GM19035 (cell line): ENCODE measurements at regions not wholly inside any gene's neighbourhood (a gene's known extent, or its start where the extent isn't known, plus 50 kb on each side); places are given as distances from the start of the nearest gene placed in this dataset.
"Not testable (repeated sequence)": the region's sequence is repeated elsewhere in the genome, so short reads cannot be mapped to it uniquely, and the experiment has no call there.

Experiments used
- ATAC-seq: cut with Tn5 transposase; IDR thresholded peaks from one replicate; pipeline ENCODE4 v1.9.1; 2021; ENCODE audit not compliant: unreplicated experiment

DNA sequence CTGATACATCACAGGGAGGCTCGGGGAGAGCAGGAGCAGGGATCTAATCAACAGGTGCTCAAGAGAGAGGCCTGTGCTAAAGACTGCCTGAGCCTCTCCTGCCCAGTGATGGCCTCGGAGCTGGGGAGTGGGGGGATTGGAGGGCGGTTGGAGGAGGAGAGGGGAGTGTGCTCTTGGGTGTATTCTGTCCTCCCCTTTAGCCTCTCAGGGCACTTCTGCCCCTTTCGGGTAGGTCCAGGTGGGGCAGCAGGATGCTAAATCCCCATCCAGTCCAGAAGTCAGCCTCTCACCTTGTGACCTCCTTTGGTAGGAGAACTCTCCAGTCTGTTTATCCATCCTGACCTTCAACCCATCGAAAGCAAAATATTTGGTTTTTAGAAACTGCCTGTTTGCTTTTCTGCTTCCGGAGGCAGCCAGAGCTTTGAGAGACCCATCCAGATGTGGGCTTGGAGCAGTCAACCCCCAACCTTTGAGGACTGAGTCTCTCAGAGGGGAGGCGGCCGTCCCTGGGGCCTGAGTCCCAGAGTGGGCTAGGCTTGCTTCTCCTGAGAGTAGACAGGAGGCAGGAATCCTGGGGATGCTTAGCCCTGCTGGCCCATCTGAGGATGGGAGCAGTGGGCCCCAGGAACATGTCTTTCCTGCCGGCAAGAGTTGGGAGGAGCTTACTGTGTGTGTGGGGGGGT, 105.2 kb upstream of the SYT13 start:
- no peak for ATAC-seq

DNA sequence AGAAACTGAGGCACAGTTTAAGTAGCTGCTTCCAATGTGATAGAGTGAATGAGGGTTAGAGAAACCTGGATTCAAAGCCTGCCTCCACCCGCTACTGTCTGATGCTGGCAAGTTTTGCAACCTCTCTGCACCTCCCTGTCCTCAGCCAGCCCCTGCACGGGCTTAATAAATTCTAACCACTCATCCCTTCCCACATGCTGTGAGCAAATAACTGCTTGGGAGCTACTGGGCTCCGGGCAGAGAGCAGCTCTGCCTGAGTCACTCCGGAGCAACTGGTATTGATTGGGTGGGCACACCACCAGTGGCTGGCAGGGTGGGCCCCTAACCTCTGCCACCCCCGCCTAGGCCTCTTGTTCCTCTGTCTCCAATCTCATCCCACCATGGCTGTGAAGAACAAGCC, 104.3 kb upstream of the SYT13 start:
- ATAC-seq: no peak

DNA sequence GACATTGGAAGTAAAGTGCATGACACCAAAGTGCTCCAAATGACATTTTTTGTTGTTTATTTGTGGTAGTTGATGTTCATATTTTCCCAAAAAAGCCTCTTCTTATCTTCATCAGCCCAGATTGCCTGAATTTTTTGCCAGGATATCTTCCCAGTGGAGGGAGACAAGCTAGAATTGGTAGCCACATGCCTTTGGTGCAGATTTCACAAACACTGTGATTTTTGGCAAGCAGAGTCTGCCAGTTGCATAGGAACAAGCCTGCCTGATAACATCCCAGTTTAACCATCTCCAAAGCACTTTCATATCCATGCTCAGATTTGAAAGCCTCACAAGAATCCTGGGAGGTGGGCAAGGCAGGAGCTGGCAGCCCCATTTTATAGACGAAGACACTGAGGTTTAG, 102.3 kb upstream of the SYT13 start:
- no peak for ATAC-seq

DNA sequence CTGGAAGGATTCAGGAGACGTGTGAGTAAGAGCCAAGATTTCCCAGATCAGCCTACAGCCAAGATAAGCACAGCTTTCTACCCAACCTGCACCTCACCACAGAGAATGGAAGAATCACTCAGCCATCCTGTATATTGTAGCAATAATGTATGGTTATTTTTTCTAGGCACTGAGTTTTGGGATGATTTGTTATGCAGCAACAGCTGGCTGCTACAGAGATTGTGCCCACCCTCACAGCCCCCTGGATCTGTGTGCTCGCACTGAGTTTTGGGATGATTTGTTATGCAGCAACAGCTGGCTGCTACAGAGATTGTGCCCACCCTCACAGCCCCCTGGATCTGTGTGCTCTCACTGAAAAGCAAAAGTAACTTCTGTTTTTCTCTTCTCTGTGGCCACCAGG, 101.7 kb upstream of the SYT13 start:
- not testable (repeated sequence) for ATAC-seq

DNA sequence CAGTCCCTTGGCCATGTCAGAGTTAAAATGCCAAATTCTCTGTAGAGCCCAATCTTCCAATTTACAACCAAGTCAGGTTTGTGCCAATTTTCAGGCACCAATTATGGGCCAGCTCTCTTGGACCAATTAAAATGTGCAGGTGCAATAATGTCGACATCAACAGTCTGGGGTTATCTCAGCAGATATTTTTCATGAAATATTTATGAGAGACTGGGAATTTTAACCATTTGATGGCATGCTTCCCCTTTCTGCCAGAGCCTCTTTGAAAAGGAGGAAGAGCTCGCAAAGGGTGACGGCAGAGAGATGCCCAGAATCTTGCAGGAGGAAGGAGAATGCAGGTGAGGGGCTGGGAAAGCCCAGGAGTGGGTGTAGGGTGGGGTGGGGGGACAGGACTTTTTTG, 100.8 kb upstream of the SYT13 start:
- ATAC-seq: no peak

DNA sequence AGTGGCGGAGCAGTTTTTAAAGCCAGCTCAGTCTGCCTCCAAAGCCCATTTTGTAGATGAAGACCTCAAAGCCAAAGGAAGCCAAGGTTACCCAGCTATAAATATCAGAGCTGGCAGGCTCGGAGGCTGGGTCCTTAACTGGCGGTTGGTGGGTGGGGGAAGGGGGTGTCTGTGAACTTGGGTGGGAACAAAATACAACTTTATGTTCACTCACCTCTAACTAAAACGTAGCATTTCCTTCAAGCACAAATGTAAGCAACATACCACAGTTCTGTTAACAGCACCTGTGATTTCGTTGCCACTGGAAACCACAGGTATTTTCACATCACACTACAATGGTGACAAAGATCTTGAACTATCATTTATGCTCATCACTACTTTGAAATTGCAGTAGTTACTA, 99.7 kb upstream of the SYT13 start:
- no peak for ATAC-seq

DNA sequence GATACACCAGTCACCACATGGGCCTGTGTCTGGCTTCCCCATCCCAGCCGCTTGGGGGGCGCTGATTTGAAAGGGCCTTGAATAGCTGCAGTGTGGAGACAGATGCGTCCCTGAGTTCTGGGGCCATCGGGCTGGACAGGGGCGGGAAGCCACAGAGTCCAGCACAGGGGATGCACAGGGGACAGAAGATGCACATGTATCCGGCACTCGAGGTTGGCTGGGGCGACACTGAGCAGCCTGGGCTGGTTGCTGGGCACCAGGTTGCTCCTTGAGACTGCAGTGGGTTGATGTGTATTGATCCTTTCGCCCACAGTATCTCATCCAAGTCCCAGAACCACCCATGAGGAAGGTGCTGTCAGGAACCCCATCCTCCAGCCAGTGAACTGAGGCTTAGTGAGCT, 99.3 kb upstream of the SYT13 start:
- no peak for ATAC-seq

DNA sequence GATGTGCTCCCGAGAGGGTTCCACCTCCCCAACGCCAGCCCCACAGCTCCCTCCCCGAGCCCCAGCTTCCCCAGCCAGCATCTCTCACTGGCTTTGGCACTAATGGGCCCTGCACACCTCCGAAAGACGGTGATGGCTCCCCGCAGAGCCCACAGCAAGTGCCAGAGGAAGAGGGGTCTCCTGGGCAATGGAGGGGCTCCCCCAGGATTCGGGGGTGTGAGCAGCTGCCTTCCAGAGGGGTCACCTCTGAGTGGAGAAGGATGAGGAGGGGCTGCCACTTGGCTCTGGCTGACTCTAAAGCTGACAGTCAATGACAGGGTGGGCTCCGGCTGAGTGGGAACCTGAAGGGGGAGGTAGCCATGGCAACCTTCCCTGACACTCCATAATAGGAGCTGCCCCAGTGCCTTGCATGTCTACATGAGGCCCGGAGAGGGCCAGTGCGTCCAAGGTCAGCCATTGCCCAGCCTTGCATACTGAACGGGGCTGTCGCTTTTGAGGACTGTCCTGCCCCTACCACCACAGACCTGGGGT, 98.6 kb upstream of the SYT13 start:
- ATAC-seq: no peak

DNA sequence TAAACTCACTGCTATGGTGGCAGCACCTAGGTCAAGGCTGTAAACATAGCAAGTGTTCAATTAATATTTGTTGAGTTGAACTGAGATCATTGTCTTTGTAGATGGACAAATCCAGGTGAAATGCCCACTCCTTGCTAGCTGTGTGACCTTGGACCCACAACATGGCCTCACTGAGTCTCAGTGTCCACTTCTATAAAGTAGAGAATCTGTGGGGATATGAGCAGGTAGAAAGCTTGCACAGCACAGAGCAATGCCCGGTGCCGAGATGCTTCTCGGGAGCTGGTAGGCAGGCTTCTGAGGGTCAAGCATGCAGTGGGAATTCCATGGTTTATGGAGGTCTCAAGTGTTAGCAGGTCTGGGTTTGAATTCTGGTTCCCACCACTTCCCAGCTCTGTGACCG, 97.9 kb upstream of the SYT13 start:
- ATAC-seq: no peak

DNA sequence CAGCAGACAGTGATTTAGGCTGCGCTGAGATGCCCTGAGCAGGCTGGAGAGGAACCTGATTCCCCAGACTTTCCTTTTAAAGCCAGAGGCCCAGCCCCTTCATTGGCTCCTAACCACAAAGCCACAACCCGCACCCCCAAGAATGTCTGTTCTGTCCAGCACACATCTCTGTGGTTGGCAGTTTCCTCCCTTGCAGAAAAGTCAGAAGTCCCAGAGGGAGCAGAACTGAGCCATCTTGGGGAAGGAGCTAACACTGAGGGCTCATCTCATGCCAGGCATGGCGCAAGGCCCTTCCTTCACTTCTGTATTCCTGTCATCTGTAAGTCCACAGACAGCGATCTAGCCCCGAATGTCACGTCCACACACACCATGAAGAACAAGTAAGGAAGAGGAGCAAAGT, 97.1 kb upstream of the SYT13 start:
- ATAC-seq: no peak

DNA sequence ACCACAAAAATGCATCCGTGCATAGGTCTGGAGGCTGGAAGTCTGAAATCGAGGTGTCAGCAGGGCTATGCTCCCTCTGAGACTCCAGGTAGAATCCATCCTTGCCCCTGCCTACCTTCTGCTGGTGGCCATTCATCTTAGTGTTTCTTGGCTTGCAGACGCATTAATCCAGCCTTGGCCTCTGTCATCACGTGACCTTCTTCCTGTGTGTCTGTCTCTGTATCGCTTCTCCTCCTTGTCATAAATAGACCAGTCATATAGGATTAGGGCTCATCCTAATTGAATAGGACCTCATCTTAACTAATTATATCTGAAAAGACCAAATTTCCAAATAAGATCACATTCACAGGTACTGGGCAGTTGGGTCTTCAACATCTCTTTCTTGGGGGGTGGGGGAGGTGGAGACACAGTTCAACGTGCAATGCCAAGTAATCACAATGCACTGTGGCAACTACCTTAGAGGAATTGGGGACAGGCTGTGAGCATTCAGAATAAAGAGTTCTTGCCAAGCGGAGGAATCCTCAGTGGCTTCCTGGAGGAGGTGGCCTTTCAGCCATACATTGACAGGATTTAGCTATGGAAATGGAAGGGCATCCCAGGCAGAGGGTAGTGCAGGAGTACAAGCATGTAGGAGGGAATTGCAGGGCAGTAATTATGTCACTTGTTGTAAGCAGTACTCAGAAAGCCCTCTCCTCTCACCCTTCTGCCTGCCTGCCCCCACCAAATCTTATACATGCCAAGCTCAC, 96.2 kb upstream of the SYT13 start:
- no peak for ATAC-seq

DNA sequence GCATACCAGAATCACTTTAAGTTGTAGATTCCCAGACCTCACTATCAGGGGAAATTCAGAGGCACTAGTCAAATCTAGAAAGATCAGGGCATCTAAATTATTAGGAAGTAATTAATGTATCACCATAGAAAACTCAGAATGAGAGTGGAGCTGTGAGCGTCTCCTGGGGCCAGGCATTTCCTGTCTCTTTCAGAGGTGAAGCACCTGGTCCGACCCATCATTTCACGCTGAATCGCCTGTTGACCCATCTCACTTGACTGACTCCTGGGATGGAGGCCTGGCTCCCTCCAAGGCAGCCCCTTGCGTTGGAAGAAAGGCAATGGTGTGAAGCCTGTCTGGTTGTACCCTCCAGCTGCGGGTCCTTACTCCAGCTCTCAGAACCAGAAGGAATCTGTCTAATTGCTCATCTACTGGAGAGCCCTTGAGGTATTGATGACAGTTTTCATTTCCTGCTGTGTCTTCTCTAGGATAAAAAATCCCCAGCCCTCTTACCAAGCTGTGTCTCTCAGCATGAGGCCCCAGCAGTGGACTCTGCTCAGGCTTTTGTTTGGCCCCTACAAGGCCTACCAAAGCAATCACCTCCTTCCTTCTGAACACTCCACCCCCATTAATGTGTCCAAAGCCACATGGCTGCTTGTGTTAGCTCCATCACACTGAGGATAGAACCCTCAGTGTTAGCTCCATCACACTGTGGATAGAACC, 93.2 kb upstream of the SYT13 start:
- no peak for ATAC-seq

DNA sequence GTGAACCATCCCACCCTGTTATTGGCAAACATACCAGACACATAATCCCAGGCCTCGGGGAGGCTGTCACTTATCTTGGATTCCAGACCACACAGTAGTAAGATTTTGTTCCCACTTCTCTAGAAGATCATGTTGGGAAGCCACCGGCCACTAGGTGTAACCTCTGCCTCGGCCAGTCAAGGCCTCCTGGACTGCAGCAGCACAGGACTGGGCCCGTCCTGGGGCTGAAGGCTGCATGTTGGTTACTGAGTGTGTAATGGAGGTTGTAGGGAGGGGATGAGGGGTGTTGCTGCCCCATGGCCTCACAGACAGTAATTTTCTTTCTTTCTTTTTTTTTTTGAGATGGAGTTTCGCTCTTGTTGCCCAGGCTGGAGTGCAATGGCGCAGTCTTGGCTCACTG, 92.4 kb upstream of the SYT13 start:
- ATAC-seq: no peak

DNA sequence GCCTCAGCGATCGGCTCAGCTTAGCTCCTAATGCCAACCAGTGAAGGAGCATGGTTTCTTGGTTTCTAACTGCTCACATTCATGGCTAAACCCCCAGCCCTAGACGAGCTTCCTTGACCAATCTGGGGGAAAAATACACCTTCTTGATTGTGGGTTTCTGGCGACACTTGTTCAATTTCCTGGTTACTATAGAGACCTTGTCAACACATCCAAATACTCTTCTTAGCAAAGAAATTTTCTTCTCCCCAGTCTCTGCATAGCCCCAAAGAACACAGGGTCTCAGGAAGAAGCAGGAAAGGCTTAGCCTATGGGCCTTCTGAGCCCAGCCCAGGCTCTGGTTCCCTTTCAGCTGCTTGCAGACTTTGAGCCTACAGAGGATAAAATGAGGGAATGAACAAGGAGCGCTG, 88.5 kb upstream of the SYT13 start:
- no peak for ATAC-seq

DNA sequence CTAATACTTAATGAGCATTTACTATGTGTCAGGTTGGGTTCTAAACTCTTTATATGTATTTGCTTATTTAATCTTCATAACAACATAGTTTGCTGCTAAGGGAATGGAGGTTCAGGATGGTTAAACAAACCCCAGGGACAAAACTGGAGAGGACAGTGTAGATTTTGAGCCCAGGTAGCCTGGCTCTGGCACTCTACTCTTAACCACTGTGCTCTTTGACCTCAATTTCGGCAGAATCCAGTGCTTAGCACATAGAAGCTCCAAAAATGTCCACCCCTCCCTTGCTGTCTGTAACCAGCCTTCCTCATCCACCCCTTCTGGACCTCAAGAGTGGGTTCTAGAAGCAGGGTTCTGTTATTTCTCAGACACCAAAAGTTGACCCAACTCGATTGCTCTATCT, 88.0 kb upstream of the SYT13 start:
- ATAC-seq: no peak

DNA sequence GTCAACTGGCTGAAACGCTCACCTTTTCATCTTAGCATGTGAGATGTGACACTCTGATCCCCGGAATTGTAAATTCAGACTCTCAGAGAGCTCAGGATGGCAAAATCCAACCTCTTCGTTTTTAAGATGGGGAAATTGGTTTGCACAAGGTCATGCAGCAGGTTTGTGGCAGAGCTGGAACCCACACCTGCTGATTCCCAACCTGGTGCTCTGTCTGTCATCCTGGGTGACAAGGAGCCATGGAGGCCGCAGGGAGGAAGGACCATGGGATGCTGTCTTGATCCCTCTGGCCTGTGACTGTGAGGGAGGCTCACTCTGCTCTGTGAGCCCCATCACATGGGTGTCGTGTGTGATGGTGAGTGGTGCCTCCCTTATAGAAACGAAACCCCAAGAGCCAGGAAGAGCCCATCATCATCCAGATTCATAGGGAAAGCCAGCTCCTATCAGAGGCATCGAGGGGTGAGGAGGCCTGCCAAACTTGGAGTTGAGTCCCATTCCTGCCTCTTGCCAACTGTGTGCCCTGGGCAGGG, 87.4 kb upstream of the SYT13 start:
- ATAC-seq: no peak

DNA sequence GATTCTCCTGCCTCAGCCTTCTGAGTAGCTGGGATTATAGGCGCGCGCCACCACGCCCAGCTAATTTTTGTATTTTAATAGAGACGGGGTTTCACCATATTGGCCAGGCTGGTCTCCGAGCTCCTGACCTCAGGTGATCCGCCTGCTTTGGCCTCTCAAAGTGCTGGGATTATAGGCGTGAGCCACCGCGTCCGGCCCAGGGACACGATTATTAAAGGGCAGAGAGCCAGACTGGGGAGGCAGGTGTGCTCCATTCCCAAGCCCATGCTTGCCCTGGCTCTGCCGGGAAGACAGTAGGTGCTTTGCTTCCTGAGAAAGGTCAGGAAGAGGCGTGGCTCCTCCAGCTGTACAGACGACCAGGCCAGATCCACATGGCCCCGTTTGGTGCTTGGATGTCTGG, 86.3 kb upstream of the SYT13 start:
- not testable (repeated sequence) for ATAC-seq

DNA sequence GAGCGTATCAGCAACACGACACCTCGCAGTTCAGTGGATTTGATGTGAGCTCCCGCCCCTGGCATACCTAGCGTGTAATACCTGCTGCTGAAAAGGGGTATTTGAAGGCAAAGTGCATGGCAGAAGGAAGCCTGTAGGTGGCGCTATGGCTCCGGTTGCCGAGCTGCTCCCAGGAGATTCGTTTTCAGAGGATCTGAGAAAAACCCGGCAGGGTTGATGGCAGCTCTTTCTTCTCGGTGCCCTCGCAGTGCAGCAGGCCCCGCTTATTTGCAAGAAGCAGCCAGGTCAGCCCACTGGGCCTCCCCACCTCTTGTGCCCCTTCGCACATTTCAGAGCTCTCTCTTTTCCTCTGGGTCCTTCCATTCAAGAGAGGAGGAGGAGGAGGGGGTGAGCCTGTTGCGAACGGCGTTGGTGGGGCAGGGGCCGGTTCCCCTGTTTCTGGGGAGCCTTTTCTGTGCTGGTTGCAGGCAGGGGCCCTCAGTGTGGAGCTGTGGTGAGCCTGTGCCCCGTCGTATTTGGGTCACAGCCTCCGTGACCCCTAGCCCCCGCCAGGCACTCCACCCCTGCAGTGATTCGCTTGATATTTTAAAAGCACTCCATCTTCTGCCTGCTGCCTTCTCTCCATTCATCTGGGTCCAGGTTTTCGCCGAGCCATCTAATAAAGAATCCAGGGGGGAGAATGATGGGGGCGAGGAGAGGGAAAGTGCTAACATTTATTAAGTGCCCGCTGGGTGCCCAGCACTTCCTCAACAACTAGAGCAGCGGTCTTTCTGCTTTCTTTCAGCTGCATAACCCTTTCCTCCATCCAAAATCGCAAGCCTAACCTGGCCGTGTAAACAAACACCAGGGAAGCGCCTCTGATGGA, 85.3 kb upstream of the SYT13 start:
- no peak for ATAC-seq

DNA sequence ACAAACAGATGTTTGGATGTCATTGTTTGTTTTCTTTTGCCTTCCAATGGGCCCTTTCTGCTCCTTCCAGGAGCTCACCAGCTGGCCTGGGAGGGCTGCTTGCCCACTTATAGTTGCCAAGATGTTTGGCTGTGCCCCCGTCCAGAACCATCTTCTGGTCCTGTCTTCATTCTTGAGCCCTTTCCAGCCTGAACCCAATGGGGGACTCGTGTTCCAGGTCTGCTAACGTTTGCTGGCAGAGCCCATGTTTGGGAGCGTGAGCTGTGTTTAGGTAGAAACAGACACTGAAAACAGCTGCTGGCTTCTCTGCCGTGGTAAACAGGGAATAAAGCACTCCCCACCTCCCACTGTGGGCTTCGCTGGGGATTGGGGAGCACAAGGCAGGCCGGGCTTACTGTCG, 83.2 kb upstream of the SYT13 start:
- no peak for ATAC-seq

DNA sequence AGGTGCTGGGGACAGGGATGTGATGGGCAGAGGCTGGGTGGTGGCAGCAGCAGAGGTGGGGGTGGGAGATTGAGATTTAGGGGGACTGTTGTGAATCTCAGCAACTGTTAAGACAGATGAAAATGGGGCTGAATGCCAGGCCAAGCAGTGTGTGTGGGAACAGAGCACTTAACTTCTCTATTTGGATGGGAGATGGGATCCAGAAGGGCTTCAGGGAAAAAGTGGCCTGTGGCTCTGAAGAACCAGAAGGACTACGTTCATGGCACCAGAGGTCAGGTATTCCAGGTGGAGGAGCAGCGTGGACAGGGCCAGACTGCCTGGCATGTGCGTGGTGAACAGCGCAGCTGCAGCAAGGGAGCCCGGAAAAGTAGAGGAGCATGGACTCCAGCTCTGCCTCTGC, 82.6 kb upstream of the SYT13 start:
- ATAC-seq: no peak
